K562 (cell line): ENCODE measurements at regions not wholly inside any gene's neighbourhood (a gene's known extent, or its start where the extent isn't known, plus 50 kb on each side); places are given as distances from the start of the nearest gene placed in this dataset.
"Not testable (repeated sequence)": the region's sequence is repeated elsewhere in the genome, so short reads cannot be mapped to it uniquely, and the experiment has no call there.

ENCODE experiments used
- EWSR1 ChIP-seq: fragments of 450-650 bp; IDR thresholded peaks from 2 replicates; pipeline ENCODE4 v1.6.1; 2018; ENCODE audit warnings: borderline replicate concordance, mild to moderate bottlenecking, low read depth, moderate library complexity; ENCODE audit not compliant: partially characterized antibody
- MTA2 ChIP-seq: fragments of 450-650 bp; IDR thresholded peaks from 2 replicates; pipeline ENCODE4 v1.6.1; 2016; ENCODE audit warnings: low read depth
- POLR2A ChIP-seq: fragments of 450-650 bp; conservative IDR thresholded peaks from 2 replicates; pipeline ENCODE4 v1.6.1; 2016
- PTBP1 ChIP-seq: fragments of 200-400 bp; formaldehyde crosslinking; IDR thresholded peaks from 2 replicates; pipeline ENCODE4 v1.6.1; 2017; ENCODE audit warnings: low read depth, low read length

DNA sequence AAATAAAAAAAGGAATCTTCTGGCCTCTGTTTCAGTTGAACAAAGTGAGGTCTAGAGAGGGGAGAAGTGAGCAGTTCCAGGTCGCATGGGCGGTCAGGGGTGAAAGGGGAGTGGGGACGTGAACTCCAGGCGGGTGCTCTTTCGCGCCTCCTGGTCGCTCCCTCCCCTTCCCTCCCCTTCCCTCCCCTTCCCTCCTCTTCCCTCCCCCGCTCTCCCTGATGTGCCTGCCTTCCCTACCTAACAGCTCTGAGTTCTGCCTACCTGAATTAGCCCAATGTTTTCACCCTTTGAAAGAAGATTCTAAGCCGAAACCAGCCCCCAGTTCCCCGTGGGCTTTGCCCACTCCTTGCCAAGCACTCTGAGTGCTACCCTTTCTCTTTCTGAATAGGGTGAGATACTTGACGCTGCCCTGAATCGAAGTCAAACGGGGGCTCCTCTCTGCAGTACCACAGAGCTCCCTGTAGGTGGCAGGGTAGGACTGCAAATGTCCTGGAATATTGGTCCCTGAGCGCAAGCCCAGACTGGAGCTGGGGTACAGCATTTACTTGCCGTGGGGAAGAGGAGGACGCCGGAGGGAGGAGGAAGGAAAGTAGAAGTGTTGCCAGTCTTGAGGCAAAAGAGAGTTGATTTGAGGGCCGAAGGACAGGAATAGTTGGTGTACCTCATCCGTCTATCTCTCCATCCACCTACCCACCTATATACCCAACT lies 214.4 kb downstream of the NPIPA7 start:
- TF ChIP-seq PTBP1, MTA2, POLR2A, EWSR1: not testable (repeated sequence)
